ENCODE measurements at regions not wholly inside any gene's neighbourhood (a gene's known extent, or its start where the extent isn't known, plus 50 kb on each side); places are given as distances from the start of the nearest gene placed in this dataset.
"Not testable (repeated sequence)": the region's sequence is repeated elsewhere in the genome, so short reads cannot be mapped to it uniquely, and the experiment has no call there.

- no peaks in the 10 kb centered on the region for H3K27me3 ChIP-seq (replicated peaks; ENCODE audit: insufficient read depth)
Observed at GRCh38 chr9:87421734-87422133, 75.9 kb upstream of the DAPK1 start.

GRCh38 chr9:87422999-87423398, 74.7 kb upstream of the DAPK1 start:
- ATAC-seq (ENCODE audit: insufficient number of reproducible peaks, low FRiP score, low read depth) (no peak), DNase-seq (ENCODE audit: low spot score) (no peak)
- Histone ChIP-seq H3K9me3 (peaks cover 9% of the 10 kb centered on the region), H3K27me3 (replicated peaks; ENCODE audit: insufficient read depth) (no peaks in the 10 kb centered on the region), H3K4me3 (no peak overlapping the region), H3K27ac (no peak overlapping the region), H3K4me1 (ENCODE audit: control insufficient read depth in 1 of 2, low read depth in 2 of 2) (no peaks in the 10 kb centered on the region), H3K36me3 (no peaks in the 10 kb centered on the region)
- no peak for TF ChIP-seq CTCF (IDR thresholded peaks at IDR 0.05)

More at GRCh38 chr9:87421734-87422133, 75.9 kb upstream of the DAPK1 start:
- H3K9me3 ChIP-seq: peaks cover 9% of the 10 kb centered on the region
- H3K36me3 ChIP-seq: no peaks in the 10 kb centered on the region
- ATAC-seq (ENCODE audit: insufficient number of reproducible peaks, low FRiP score, low read depth) (no peak), DNase-seq (ENCODE audit: low spot score) (no peak)
- no peaks in the 10 kb centered on the region for H3K4me1 ChIP-seq (ENCODE audit: control insufficient read depth in 1 of 2, low read depth in 2 of 2)
- no peak for TF ChIP-seq CTCF (IDR thresholded peaks at IDR 0.05)
- no peak overlapping the region for H3K27ac ChIP-seq
- no peak overlapping the region for H3K4me3 ChIP-seq

GRCh38 chr9:87423885-87424284, 73.8 kb upstream of the DAPK1 start:
- not testable (repeated sequence) for H3K4me3 ChIP-seq; H3K36me3 ChIP-seq; H3K4me1 ChIP-seq (ENCODE audit: control insufficient read depth in 1 of 2, low read depth in 2 of 2); H3K27ac ChIP-seq; DNase-seq (ENCODE audit: low spot score); H3K27me3 ChIP-seq (replicated peaks; ENCODE audit: insufficient read depth); ATAC-seq (ENCODE audit: insufficient number of reproducible peaks, low FRiP score, low read depth); H3K9me3 ChIP-seq

GRCh38 chr9:87425202-87425601, 72.5 kb upstream of the DAPK1 start:
- no peak overlapping the region for H3K4me3 ChIP-seq
- no peak for TF ChIP-seq CTCF (IDR thresholded peaks at IDR 0.05)
- ATAC-seq (ENCODE audit: insufficient number of reproducible peaks, low FRiP score, low read depth) (no peak), DNase-seq (ENCODE audit: low spot score) (no peak)
- H3K9me3 ChIP-seq: peaks cover 9% of the 10 kb centered on the region
- H3K27ac ChIP-seq: no peak overlapping the region
- no peaks in the 10 kb centered on the region for H3K27me3 ChIP-seq (replicated peaks; ENCODE audit: insufficient read depth)
- no peaks in the 10 kb centered on the region for H3K4me1 ChIP-seq (ENCODE audit: control insufficient read depth in 1 of 2, low read depth in 2 of 2)
- H3K36me3 ChIP-seq: no peaks in the 10 kb centered on the region

- H3K9me3 ChIP-seq: peaks cover 9% of the 10 kb centered on the region
- H3K4me1 ChIP-seq (ENCODE audit: control insufficient read depth in 1 of 2, low read depth in 2 of 2): no peaks in the 10 kb centered on the region
- DNase-seq (ENCODE audit: low spot score): no peak
- no peaks in the 10 kb centered on the region for H3K36me3 ChIP-seq
- H3K4me3 ChIP-seq: no peak overlapping the region
- no peaks in the 10 kb centered on the region for H3K27me3 ChIP-seq (replicated peaks; ENCODE audit: insufficient read depth)
- no peak for TF ChIP-seq CTCF (IDR thresholded peaks at IDR 0.05)
- H3K27ac ChIP-seq: no peak overlapping the region
- no peak for ATAC-seq (ENCODE audit: insufficient number of reproducible peaks, low FRiP score, low read depth)
Observed at GRCh38 chr9:87427851-87428506, 69.7 kb upstream of the DAPK1 start.

GRCh38 chr9:87428659-87429058, 69.0 kb upstream of the DAPK1 start:
- H3K36me3 ChIP-seq: no peaks in the 10 kb centered on the region
- DNase-seq (ENCODE audit: low spot score): no peak
- no peaks in the 10 kb centered on the region for H3K27me3 ChIP-seq (replicated peaks; ENCODE audit: insufficient read depth)
- peaks cover 9% of the 10 kb centered on the region for H3K9me3 ChIP-seq
- no peak for ATAC-seq (ENCODE audit: insufficient number of reproducible peaks, low FRiP score, low read depth)
- H3K4me1 ChIP-seq (ENCODE audit: control insufficient read depth in 1 of 2, low read depth in 2 of 2): no peaks in the 10 kb centered on the region
- TF ChIP-seq CTCF (IDR thresholded peaks at IDR 0.05): no peak
- H3K27ac ChIP-seq: no peak overlapping the region
- no peak overlapping the region for H3K4me3 ChIP-seq
